ENCODE measurements at regions not wholly inside any gene's neighbourhood (a gene's known extent, or its start where the extent isn't known, plus 50 kb on each side); places are given as distances from the start of the nearest gene placed in this dataset.
A peak's percentile ranks its signal among the peaks of the same experiment; 100 is the strongest.

DNA sequence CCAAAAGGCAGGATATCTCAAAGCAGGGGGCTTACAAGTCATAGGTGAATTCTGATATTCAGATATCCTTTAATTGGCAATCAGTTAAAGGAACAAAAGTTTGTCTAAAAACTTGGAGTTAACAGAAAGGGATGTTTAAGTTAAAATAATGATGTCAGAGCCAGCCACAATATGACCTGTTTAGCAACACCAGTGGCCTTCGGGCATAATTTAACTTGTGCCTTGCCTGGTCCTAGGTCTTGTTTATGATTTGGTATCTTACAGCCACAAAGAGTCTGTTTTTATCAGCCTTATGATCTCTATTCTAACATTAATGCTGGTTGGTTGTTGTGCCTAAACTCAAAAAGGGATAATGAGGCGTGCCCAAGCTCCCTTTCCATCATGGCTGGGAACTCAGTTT, 252.9 kb downstream of the RNF152 start:
- no peak for ATAC-seq
- Histone ChIP-seq H3K36me3 (no peaks in the 10 kb centered on the region), H3K4me3 (no peak overlapping the region), H3K4me1 (peaks cover 16 to 18% (median 17%) of the 10 kb centered on the region in 3 donors), H3K9me3 (no peaks in the 10 kb centered on the region), H3K27ac (no peak overlapping the region), H3K27me3 (no peaks in the 10 kb centered on the region)
- no peak for FAIRE-seq
- TF ChIP-seq, protein P1, sequence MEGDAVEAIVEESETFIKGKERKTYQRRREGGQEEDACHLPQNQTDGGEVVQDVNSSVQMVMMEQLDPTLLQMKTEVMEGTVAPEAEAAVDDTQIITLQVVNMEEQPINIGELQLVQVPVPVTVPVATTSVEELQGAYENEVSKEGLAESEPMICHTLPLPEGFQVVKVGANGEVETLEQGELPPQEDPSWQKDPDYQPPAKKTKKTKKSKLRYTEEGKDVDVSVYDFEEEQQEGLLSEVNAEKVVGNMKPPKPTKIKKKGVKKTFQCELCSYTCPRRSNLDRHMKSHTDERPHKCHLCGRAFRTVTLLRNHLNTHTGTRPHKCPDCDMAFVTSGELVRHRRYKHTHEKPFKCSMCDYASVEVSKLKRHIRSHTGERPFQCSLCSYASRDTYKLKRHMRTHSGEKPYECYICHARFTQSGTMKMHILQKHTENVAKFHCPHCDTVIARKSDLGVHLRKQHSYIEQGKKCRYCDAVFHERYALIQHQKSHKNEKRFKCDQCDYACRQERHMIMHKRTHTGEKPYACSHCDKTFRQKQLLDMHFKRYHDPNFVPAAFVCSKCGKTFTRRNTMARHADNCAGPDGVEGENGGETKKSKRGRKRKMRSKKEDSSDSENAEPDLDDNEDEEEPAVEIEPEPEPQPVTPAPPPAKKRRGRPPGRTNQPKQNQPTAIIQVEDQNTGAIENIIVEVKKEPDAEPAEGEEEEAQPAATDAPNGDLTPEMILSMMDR (IDR thresholded peaks at IDR 0.05), result no peak
- intact Hi-C loops (cut with DNase I), result loop anchor here in 2 of 3 donors (5.0 to 10.0 kb wide), 2 partner anchors 252 to 255 kb away; partner anchors contain the start of gene RNF152 (in 2 of the 2)
- WGBS, 2 donors, result 89% methylated on average over 2 of the region's 2 CpGs
- DNase-seq, result no peak

DNA sequence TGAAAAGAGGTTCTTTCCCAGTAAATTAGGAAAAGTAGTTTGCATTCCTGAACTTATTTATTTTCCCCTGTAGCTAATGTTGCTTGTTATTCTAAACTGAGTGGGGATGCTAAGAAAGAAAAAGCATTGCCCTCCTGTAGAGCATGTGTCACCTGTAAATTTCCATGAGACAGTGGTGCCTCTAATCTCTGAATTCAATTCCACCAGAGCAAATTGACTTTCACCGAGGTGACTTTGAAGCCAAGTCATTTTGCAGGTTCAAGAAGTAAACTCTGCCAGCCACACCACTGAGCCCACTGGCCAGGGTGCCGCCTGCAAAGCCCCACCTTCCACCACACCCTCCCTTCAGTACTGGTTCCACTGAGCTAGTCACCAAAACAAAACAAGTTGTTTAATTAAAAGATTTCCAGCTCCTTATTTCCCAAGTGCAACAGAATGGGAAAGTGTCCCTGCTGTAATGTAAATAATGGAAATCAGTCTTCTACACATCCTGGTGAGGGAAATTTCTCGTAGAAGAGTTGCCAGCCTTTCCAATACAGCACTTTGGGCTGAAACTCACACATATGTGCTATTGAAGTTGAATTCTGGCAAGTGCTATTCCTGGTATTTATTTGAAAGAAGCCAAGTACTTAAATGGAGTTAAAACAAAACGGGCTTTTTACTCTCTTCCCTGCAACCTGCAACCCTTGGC, 254.8 kb downstream of the RNF152 start:
- WGBS, 2 donors, result 55 to 62% methylated on average over 4 of the region's 4 CpGs
- FAIRE-seq (no peak), DNase-seq (no peak), ATAC-seq (no peak)
- H3K4me3 ChIP-seq, result no peak overlapping the region
- H3K27ac ChIP-seq, result no peak overlapping the region
- no peaks in the 10 kb centered on the region for H3K27me3 ChIP-seq
- H3K9me3 ChIP-seq, result no peaks in the 10 kb centered on the region
- peaks cover 16 to 18% (median 17%) of the 10 kb centered on the region in 3 donors for H3K4me1 ChIP-seq
- intact Hi-C loops (cut with DNase I), result loop anchor here in 1 of 3 donors (10.0 kb wide), 1 partner anchor 257 kb away; the partner anchor contains the start of gene RNF152
- H3K36me3 ChIP-seq, result no peaks in the 10 kb centered on the region
- TF ChIP-seq, protein P1 (IDR thresholded peaks at IDR 0.05), result no peak

DNA sequence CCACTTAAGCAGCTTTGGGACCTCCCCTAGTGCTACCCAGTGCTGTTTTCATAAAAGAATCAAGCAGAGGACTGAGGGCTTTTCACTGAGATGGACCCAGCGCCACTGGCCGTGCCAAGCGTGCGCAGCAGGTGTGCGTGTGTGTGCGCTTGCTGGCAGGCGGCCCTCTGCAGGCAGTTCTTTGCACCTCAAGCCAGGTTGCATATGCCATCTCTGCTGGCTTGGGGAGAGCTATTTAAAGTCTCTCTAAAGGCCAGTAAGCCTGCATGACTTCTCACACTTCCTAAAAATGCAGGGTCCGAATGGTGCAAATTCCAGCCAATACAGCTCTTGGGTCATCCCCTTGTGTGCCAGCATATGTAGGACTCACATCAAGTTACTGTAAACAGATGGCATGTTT, 255.5 kb downstream of the RNF152 start:
- FAIRE-seq, result no peak
- Histone ChIP-seq H3K4me1 (peaks cover 16 to 18% (median 17%) of the 10 kb centered on the region in 3 donors), H3K36me3 (no peaks in the 10 kb centered on the region), H3K27me3 (no peaks in the 10 kb centered on the region), H3K9me3 (no peaks in the 10 kb centered on the region), H3K27ac (peak overlapping the region in 1 of 4 donors; percentile 68), H3K4me3 (no peak overlapping the region)
- ATAC-seq, result peak; percentile 61 to 81 (median 68)
- WGBS, 2 donors, result 58 to 59% methylated on average over 8 of the region's 8 CpGs
- intact Hi-C loops (cut with DNase I), result loop anchor here in 1 of 3 donors (10.0 kb wide), 1 partner anchor 257 kb away; the partner anchor contains the start of gene RNF152
- DNase-seq, result peak; percentile 22 to 61 (median 53)
- TF ChIP-seq, protein P1 (IDR thresholded peaks at IDR 0.05), result no peak

DNA sequence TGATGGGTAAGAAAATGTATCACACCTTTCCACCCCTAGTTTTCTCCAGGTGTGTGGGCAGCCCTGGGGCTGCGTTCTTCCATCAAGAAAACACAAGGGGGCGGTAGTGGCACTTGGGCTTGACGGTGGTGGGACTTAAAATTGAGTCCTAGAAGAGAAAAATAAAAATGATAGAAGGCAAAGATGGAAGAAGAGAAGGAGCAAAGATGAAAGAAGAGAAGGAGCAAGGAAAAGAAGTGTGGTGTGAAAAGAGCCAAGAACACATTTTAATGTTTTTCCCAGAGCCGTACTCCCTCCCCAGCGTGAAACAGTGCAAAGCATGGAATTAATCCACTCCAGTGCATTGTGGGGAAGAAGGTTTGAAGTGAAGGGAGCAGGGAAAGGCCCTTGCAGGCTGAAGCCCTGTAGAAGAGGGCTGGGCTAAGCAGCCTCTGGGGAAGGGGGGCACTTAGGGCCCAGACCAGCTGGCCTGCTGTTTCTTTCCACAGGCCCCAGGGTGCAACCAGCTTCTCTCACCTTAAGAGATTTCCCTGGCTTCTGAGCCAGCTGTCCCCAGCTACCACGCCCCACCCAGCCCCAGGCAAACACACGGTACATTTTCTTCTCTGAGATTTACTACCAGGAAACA, 256.8 kb downstream of the RNF152 start:
- intact Hi-C loops (cut with DNase I), result loop anchor here in 1 of 3 donors (10.0 kb wide), 1 partner anchor 259 kb away; the partner anchor contains the start of gene RNF152
- H3K27ac ChIP-seq, result peak overlapping the region; percentile 34 to 68 (median 56)
- H3K4me1 ChIP-seq, result peaks cover 16 to 18% (median 17%) of the 10 kb centered on the region in 3 donors
- DNase-seq, result peak; percentile 47 to 75 (median 60)
- no peaks in the 10 kb centered on the region for H3K9me3 ChIP-seq
- no peaks in the 10 kb centered on the region for H3K36me3 ChIP-seq
- TF ChIP-seq, protein P1 (IDR thresholded peaks at IDR 0.05), result peak; percentile 78 to 86 (median 82)
- H3K27me3 ChIP-seq, result no peaks in the 10 kb centered on the region
- no peak for FAIRE-seq
- WGBS, 2 donors, result 5 to 6% methylated on average over 7 of the region's 7 CpGs
- peak; percentile 86 to 89 (median 88) for ATAC-seq
- H3K4me3 ChIP-seq, result no peak overlapping the region
